ENCODE measurements at regions not wholly inside any gene's neighbourhood (a gene's known extent, or its start where the extent isn't known, plus 50 kb on each side); places are given as distances from the start of the nearest gene placed in this dataset.

GRCh38 chr5:30357371-30357770 lies 836.1 kb upstream of the CDH6 start:
- TF ChIP-seq CTCF (IDR thresholded peaks at IDR 0.05) (no peak), POLR2A (IDR thresholded peaks at IDR 0.05) (no peak)
